PFSK-1 (cell line): ENCODE measurements at regions not wholly inside any gene's neighbourhood (a gene's known extent, or its start where the extent isn't known, plus 50 kb on each side); places are given as distances from the start of the nearest gene placed in this dataset.

Experiments used
- FOXP2 ChIP-seq: optimal IDR thresholded peaks from 2 replicates; pipeline ENCODE3; 2011; ENCODE audit warnings: borderline replicate concordance, control low read depth, inconsistent platforms; ENCODE audit not compliant: insufficient read depth; ENCODE audit errors: extremely low read length, extremely low read depth
- POLR2AphosphoS5 ChIP-seq: IDR thresholded peaks from 2 replicates; pipeline ENCODE4 v1.6.1; 2012; ENCODE audit warnings: low read depth, mild to moderate bottlenecking, control low read depth, low read length, moderate library complexity
- REST ChIP-seq, 2 experiments: IDR thresholded peaks; 2 replicates each; pipeline versions ENCODE4 v1.6.1 to v1.8.0; 2011 to 2012; ENCODE audit warnings: low read depth in 2 of 2, low read length in 2 of 2, control low read depth in 1 of 2, inconsistent platforms in 1 of 2, mild to moderate bottlenecking in 1 of 2, moderate library complexity in 1 of 2; ENCODE audit not compliant: insufficient read depth in 1 of 2
- SIN3A ChIP-seq: IDR thresholded peaks from 2 replicates; pipeline ENCODE4 v1.6.1; 2012; ENCODE audit warnings: mild to moderate bottlenecking, low read length, moderate library complexity, borderline replicate concordance; ENCODE audit not compliant: insufficient read depth
- TAF1 ChIP-seq: IDR thresholded peaks from 2 replicates; pipeline ENCODE4 v1.6.1; 2012; ENCODE audit warnings: low read length, control low read depth, borderline replicate concordance; ENCODE audit not compliant: insufficient read depth

- TF ChIP-seq REST (IDR thresholded peaks at IDR 0.05; ENCODE audit: insufficient read depth in 1 of 2, low read depth in 2 of 2, low read length in 2 of 2), result no peak
- TF ChIP-seq FOXP2, result no peak
- TF ChIP-seq SIN3A, result no peak
- no peak for TF ChIP-seq TAF1
- no peak for TF ChIP-seq POLR2AphosphoS5
These were observed 341.4 kb downstream of the BMP4 start for GRCh38 chr14:53615252-53615651.

- TF ChIP-seq FOXP2, result no peak
- TF ChIP-seq SIN3A, result no peak
- TF ChIP-seq REST (IDR thresholded peaks at IDR 0.05; ENCODE audit: insufficient read depth in 1 of 2, low read depth in 2 of 2, low read length in 2 of 2), result no peak
- TF ChIP-seq TAF1, result no peak
- no peak for TF ChIP-seq POLR2AphosphoS5
These were observed 343.0 kb downstream of the BMP4 start for GRCh38 chr14:53613404-53614253.

- no peak for TF ChIP-seq POLR2AphosphoS5
- no peak for TF ChIP-seq SIN3A
- TF ChIP-seq REST (IDR thresholded peaks at IDR 0.05; ENCODE audit: insufficient read depth in 1 of 2, low read depth in 2 of 2, low read length in 2 of 2), result no peak
- TF ChIP-seq TAF1, result no peak
- no peak for TF ChIP-seq FOXP2
These were observed 345.7 kb downstream of the BMP4 start for GRCh38 chr14:53610947-53611346.

GRCh38 chr14:53609009-53609408, 347.6 kb downstream of the BMP4 start:
- TF ChIP-seq SIN3A, result no peak
- no peak for TF ChIP-seq FOXP2
- no peak for TF ChIP-seq REST (IDR thresholded peaks at IDR 0.05; ENCODE audit: insufficient read depth in 1 of 2, low read depth in 2 of 2, low read length in 2 of 2)
- no peak for TF ChIP-seq POLR2AphosphoS5
- no peak for TF ChIP-seq TAF1
